ENCODE measurements at regions not wholly inside any gene's neighbourhood (a gene's known extent, or its start where the extent isn't known, plus 50 kb on each side); places are given as distances from the start of the nearest gene placed in this dataset.

DNA sequence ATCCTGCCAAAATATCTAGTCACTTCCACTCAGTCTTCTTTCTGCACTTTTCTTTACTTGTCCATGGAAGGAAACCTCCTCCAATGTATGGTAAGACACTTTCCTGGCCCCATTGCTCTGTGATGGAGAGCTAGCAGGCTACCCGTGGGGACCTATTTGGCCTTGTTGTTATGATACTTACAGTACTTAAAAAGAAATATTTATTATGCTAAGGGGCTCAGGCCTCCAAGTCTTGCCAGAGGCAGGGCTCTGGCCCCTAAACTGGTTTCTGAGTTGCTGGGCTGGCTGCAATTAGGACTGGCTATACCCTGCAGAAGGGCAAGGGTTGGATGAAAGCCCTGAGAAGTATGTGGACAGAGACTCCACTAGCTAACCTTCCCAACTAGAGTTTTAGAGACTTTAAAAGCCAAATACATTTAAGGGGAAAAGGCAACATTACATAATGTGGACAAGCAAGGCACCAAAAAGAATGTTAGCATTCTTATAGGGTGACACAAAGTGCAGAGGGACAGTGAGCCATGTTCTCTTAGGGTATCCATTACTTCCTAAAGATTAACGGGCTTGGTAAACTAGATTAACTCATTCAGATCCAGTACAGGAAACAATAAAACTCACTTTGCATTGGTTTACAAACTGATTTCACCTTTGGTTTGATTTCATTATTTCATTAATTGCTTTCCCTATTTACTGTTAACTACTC, 84.9 kb upstream of the INHBA start:
- Mint-ChIP-seq H3K4me1 (ENCODE audit: low read depth) (no peaks in the 10 kb centered on the region), H3K4me3 (no peak overlapping the region), H3K27ac (no peak overlapping the region), H3K9me3 (no peaks in the 10 kb centered on the region), H3K36me3 (ENCODE audit: low read depth) (no peaks in the 10 kb centered on the region), H3K27me3 (no peaks in the 10 kb centered on the region)
- intact Hi-C loops (cut with micrococcal nuclease) = no loop called here
- no peak for ATAC-seq
- DNase-seq = no peak
- TF ChIP-seq CTCF (IDR thresholded peaks at IDR 0.05) = no peak
- ChIA-PET CTCF (no interaction called here), POLR2A (no interaction called here)

DNA sequence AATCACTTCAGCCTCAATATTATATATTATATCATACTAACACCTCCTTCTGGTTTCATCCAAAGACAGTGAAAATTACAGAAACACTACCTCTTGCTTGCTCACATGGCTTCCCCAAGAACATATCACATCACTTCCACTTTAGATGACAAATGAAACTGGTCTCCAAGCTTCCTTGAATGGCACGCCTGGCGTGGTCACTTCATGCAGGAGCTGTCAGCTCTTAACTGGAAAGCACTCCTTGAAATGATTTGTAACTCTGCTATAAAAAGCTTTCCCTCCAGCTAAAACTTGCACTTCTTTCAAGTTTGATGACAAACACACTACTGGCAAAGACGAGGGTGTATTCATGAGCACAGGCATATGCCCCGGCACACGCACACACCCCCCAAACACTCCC, 84.1 kb upstream of the INHBA start:
- no peak for ATAC-seq
- ChIA-PET CTCF (no interaction called here), POLR2A (no interaction called here)
- H3K9me3 Mint-ChIP-seq = no peaks in the 10 kb centered on the region
- intact Hi-C loops (cut with micrococcal nuclease) = no loop called here
- H3K36me3 Mint-ChIP-seq (ENCODE audit: low read depth) = no peaks in the 10 kb centered on the region
- TF ChIP-seq CTCF (IDR thresholded peaks at IDR 0.05) = no peak
- no peaks in the 10 kb centered on the region for H3K27me3 Mint-ChIP-seq
- DNase-seq = no peak
- H3K27ac Mint-ChIP-seq = no peak overlapping the region
- H3K4me3 Mint-ChIP-seq = no peak overlapping the region
- no peaks in the 10 kb centered on the region for H3K4me1 Mint-ChIP-seq (ENCODE audit: low read depth)

DNA sequence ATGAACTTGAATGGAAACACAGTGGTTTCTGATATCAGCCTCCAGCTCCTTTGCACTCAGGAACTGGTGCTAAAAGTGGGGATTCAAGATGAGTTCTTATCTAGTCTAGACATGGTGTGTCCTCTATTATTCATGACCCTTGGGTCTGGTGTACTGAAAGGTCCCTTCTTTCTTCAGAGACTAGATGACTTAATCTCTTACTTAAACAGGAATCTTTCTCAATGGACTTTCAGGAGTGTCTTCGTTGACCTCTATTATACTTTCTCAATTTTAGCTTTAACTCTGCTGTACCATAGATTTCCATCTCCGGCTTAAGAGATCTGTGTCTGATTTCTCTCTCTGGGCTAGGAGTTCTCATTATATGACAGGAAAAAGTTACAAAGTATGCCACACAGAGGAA, 83.5 kb upstream of the INHBA start:
- ChIA-PET CTCF (no interaction called here), POLR2A (no interaction called here)
- Mint-ChIP-seq H3K9me3 (no peaks in the 10 kb centered on the region), H3K4me3 (no peak overlapping the region), H3K27me3 (peaks cover 2% of the 10 kb centered on the region), H3K4me1 (ENCODE audit: low read depth) (no peaks in the 10 kb centered on the region), H3K27ac (no peak overlapping the region), H3K36me3 (ENCODE audit: low read depth) (no peaks in the 10 kb centered on the region)
- no peak for ATAC-seq
- intact Hi-C loops (cut with micrococcal nuclease) = no loop called here
- no peak for TF ChIP-seq CTCF (IDR thresholded peaks at IDR 0.05)
- no peak for DNase-seq

DNA sequence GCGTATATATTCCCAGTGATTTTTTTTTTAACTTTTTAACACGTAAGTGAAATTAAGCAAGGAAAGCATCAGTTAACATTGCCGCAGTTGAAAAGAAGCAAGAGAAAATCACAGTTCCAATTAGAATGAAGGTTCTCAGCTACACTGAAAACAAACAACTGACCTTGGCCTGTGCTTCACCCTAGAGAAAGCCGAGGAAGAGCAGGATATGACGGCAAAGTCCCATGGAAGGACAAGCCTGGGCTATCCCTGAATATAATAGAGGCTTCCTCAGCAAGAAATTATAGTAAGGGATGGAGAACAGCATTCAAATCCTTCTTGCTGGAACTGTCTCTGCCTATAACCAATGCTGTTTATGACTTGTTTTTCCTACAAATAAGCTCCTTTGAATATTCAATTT, 83.0 kb upstream of the INHBA start:
- H3K27me3 Mint-ChIP-seq = peaks cover 3% of the 10 kb centered on the region
- intact Hi-C loops (cut with micrococcal nuclease) = no loop called here
- H3K4me1 Mint-ChIP-seq (ENCODE audit: low read depth) = no peaks in the 10 kb centered on the region
- ATAC-seq (no peak), DNase-seq (no peak)
- no peaks in the 10 kb centered on the region for H3K36me3 Mint-ChIP-seq (ENCODE audit: low read depth)
- no peak overlapping the region for H3K27ac Mint-ChIP-seq
- H3K9me3 Mint-ChIP-seq = no peaks in the 10 kb centered on the region
- ChIA-PET POLR2A (no interaction called here), CTCF (no interaction called here)
- no peak for TF ChIP-seq CTCF (IDR thresholded peaks at IDR 0.05)
- H3K4me3 Mint-ChIP-seq = no peak overlapping the region

DNA sequence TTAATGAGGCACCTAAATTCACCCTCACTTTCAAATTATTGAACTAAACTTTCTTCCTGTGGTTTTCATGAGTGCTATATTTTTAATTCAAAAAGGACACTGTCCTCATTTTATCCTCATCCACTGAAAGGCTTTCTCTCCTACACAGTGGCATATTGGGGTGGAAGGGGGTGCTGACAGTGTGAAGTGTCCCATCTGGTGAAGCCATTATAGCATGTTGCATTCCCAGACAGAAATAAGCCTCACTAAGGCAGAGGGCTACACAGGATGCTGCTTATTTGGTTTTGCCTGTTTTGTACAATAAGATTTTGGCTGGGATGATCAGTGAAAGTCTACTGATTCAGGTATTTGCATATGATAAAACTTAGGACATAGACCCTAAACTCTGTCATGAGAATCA, 82.4 kb upstream of the INHBA start:
- no peak for TF ChIP-seq CTCF (IDR thresholded peaks at IDR 0.05)

More for the DNA sequence above, 82.4 kb upstream of the INHBA start:
- ChIA-PET POLR2A (no interaction called here), CTCF (no interaction called here)
- no peak overlapping the region for H3K4me3 Mint-ChIP-seq
- H3K4me1 Mint-ChIP-seq (ENCODE audit: low read depth) = no peaks in the 10 kb centered on the region
- H3K27ac Mint-ChIP-seq = no peak overlapping the region
- no peak for ATAC-seq
- H3K27me3 Mint-ChIP-seq = peaks cover 3% of the 10 kb centered on the region
- H3K36me3 Mint-ChIP-seq (ENCODE audit: low read depth) = no peaks in the 10 kb centered on the region
- intact Hi-C loops (cut with micrococcal nuclease) = no loop called here
- no peaks in the 10 kb centered on the region for H3K9me3 Mint-ChIP-seq
- no peak for DNase-seq

All from activated CD8-positive, alpha-beta T cell treated with anti-CD3 and anti-CD28 coated beads for 36 hours (primary cell).